Left ventricle myocardium inferior (tissue), 1 donor: ENCODE measurements at regions not wholly inside any gene's neighbourhood (a gene's known extent, or its start where the extent isn't known, plus 50 kb on each side); places are given as distances from the start of the nearest gene placed in this dataset.

ENCODE experiments used
- DNase-seq: peaks from one replicate; pipeline ENCODE4 v3.0.0-alpha.2; 2020
- H3K27ac ChIP-seq: fragments of 200-600 bp; replicated peaks from 2 replicates; pipeline ENCODE4 v1.8.0; 2021
- H3K27me3 ChIP-seq: fragments of 200-600 bp; 2 replicates; pipeline ENCODE4 v1.8.0; 2021; ENCODE audit warnings: low read depth
- H3K36me3 ChIP-seq: fragments of 200-600 bp; 2 replicates; pipeline ENCODE4 v1.8.0; 2021
- H3K4me1 ChIP-seq: fragments of 200-600 bp; 2 replicates; pipeline ENCODE4 v1.8.0; 2021
- H3K4me3 ChIP-seq: fragments of 200-600 bp; 2 replicates; pipeline ENCODE4 v1.8.0; 2021; ENCODE audit warnings: mild to moderate bottlenecking, moderate library complexity
- H3K9me3 ChIP-seq: fragments of 200-600 bp; replicated peaks from 2 replicates; pipeline ENCODE4 v1.8.0; 2021
- intact Hi-C: fragments of 100-400 bp; cut with micrococcal nuclease; formaldehyde crosslinking; loops from one replicate; pipeline ENCODE4 v1.11.0; 2022
- TF ChIP-seq, protein P1 (sequence below): fragments of 200-600 bp; IDR thresholded peaks from 2 replicates; pipeline ENCODE4 v1.8.0; 2021; ENCODE audit warnings: antibody characterized with exemption, mild to moderate bottlenecking, borderline replicate concordance
- donor health status: DM: no; HTN: yes; CAD: no; lungs with severe emphysema.

DNA sequence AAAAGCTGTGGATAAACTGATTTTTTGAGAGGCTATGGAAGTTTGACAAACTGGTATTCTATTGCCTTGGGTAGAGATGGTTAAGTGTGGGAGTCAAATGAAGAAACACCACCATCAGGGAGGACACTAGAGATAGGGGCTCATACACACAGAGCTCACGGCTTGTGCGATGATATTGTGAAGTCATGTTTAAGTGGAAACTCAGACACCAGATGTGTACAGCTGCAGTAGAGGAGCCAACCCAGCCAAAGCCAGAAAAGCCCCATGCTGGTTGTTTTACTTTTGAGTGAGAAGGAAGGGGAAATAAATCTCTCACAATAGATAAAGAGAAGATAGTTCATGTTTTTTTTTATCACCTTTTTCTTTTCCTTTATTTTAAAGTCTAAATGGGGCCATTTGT lies 377.7 kb downstream of the DMRT2 start:
- intact Hi-C loops = no loop called here
- H3K4me1 ChIP-seq = no peaks in the 10 kb centered on the region
- no peaks in the 10 kb centered on the region for H3K36me3 ChIP-seq
- DNase-seq = no peak
- no peaks in the 10 kb centered on the region for H3K27me3 ChIP-seq
- no peak overlapping the region for H3K27ac ChIP-seq
- H3K4me3 ChIP-seq = no peak overlapping the region
- TF ChIP-seq, protein P1, sequence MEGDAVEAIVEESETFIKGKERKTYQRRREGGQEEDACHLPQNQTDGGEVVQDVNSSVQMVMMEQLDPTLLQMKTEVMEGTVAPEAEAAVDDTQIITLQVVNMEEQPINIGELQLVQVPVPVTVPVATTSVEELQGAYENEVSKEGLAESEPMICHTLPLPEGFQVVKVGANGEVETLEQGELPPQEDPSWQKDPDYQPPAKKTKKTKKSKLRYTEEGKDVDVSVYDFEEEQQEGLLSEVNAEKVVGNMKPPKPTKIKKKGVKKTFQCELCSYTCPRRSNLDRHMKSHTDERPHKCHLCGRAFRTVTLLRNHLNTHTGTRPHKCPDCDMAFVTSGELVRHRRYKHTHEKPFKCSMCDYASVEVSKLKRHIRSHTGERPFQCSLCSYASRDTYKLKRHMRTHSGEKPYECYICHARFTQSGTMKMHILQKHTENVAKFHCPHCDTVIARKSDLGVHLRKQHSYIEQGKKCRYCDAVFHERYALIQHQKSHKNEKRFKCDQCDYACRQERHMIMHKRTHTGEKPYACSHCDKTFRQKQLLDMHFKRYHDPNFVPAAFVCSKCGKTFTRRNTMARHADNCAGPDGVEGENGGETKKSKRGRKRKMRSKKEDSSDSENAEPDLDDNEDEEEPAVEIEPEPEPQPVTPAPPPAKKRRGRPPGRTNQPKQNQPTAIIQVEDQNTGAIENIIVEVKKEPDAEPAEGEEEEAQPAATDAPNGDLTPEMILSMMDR = no peak
- H3K9me3 ChIP-seq = peaks cover 5% of the 10 kb centered on the region

DNA sequence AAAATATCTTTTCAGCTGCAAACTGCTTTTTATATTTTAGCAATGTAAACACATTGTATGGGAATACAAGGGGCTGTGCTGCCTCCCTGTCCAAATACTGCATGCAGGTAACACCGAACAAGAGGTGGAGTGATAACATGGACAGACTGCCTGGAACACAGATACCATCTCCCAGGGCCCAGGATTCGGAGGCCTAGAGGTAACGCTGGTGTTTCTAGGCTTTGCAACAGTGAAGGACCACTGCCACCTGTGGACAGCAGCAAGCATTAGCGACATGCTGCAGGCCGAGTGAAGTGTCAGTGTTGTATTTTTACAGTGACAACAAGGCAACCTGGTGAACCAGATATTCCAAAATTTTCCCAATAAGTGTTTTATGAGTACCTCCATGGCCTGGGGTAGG lies 379.1 kb downstream of the DMRT2 start:
- DNase-seq = peak; percentile 16
- Histone ChIP-seq H3K36me3 (no peaks in the 10 kb centered on the region), H3K4me3 (no peak overlapping the region), H3K27me3 (no peaks in the 10 kb centered on the region), H3K4me1 (no peaks in the 10 kb centered on the region), H3K27ac (no peak overlapping the region), H3K9me3 (peaks cover 2% of the 10 kb centered on the region)
- TF ChIP-seq, protein P1 = peak; percentile 56
- intact Hi-C loops = no loop called here

DNA sequence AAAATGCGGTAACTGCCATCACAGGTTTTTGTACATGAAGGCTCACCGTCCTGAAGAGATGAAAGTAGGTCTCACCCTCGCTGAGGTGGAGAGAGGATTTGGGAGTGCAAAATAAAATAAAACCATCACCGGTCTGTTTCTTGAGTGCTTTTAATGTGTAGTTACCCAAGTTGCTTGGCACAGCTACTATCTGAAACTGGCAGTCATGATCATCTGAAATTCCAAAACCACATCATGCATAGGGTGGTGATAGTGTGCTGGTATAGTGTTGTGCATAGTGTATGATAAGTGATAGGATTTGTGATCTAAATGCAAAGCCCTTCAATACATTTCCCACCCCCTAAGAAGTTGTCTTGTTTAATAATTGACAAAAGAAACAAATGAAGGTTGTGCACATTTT lies 381.3 kb downstream of the DMRT2 start:
- H3K4me1 ChIP-seq = no peaks in the 10 kb centered on the region

DNA sequence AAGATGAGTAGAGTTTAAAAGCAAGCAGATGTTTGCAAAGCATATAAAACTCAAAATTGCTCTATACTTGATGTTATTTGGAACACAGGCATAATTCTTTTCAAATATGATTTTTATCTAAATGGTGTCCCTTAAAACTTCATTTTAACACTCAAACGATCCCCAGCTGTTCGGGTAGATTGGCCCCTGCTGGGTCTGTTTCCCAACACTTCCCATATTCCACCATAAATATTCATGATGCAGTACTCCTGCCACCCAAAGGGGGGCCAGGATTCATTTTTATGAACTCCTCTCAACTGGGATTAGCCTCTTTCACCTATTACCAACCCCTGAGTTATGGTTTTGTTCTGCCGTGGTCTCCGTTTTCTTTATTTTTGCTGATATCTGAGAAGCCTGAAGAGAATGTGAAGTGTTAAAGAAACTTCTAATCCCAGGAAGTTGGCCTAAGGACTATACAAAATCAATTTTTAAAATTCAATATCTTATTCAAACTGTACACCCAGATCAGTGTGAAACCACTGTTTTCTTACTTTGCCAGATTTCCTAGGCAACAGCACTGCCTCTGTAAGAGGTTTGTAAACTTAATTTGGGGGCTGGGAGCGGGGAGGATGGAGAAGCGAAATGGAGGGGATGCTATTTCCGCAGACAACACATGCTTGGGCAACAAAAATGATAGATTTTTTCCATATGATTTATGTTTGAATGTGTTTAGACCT lies 384.1 kb downstream of the DMRT2 start:
- TF ChIP-seq, protein P1 = peak; percentile 19
- H3K27me3 ChIP-seq = no peaks in the 10 kb centered on the region
- no peaks in the 10 kb centered on the region for H3K36me3 ChIP-seq
- H3K4me3 ChIP-seq = no peak overlapping the region
- H3K4me1 ChIP-seq = no peaks in the 10 kb centered on the region
- intact Hi-C loops = no loop called here
- DNase-seq = no peak
- no peaks in the 10 kb centered on the region for H3K9me3 ChIP-seq
- no peak overlapping the region for H3K27ac ChIP-seq

More for the DNA sequence above, 381.3 kb downstream of the DMRT2 start:
- H3K4me3 ChIP-seq = no peak overlapping the region
- no peaks in the 10 kb centered on the region for H3K36me3 ChIP-seq
- no peak overlapping the region for H3K27ac ChIP-seq
- intact Hi-C loops = no loop called here
- no peaks in the 10 kb centered on the region for H3K27me3 ChIP-seq
- TF ChIP-seq, protein P1 = no peak
- no peak for DNase-seq
- H3K9me3 ChIP-seq = no peaks in the 10 kb centered on the region

DNA sequence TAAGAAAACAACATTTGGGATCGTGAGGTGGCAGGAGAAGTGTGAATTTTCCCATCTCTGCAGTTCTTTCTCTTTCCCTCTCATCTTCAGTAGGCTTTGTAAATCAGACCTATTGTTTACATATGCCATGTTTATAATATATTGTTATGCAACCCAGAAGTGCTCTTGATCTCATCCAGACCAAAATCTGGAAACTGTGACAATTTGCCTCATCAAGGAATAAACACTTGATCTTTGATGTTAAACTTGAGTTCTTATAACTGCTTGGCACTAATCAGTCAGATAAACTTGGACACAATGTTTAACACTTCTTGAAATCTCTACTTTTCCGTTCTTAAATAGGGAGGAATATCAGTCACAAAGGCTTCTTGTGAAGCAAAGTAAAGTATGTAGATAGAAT lies 384.7 kb downstream of the DMRT2 start:
- no peak for DNase-seq
- intact Hi-C loops = no loop called here
- no peaks in the 10 kb centered on the region for H3K27me3 ChIP-seq
- no peak overlapping the region for H3K27ac ChIP-seq
- no peaks in the 10 kb centered on the region for H3K4me1 ChIP-seq
- TF ChIP-seq, protein P1 = no peak
- H3K9me3 ChIP-seq = no peaks in the 10 kb centered on the region
- no peaks in the 10 kb centered on the region for H3K36me3 ChIP-seq
- no peak overlapping the region for H3K4me3 ChIP-seq
